KG1 (cell line): ENCODE measurements at regions not wholly inside any gene's neighbourhood (a gene's known extent, or its start where the extent isn't known, plus 50 kb on each side); places are given as distances from the start of the nearest gene placed in this dataset.

Source experiments
- DNase-seq: peaks from one replicate; lab custom pipeline; 2025; lab: John Stamatoyannopoulos, UW

DNA sequence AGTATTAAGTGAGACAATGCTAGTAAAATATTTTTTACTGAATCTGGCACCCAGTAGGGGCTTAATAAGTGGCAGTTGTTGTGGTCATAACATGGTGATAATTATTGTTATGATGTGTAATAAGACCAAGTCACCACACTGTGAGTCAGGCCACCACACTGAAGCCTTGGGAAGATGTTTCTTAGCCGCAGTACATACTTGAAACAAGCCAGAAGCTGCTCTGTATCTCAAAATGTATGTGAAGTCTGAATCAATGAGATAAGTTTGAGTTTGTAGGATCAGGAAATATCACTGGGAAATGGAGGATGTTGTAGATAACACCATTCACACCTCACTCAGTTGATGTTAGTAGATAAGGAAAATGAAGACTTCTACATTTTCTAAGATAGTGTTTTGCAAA, 51.3 kb upstream of the PTPN3 start:
- no peak for DNase-seq

DNA sequence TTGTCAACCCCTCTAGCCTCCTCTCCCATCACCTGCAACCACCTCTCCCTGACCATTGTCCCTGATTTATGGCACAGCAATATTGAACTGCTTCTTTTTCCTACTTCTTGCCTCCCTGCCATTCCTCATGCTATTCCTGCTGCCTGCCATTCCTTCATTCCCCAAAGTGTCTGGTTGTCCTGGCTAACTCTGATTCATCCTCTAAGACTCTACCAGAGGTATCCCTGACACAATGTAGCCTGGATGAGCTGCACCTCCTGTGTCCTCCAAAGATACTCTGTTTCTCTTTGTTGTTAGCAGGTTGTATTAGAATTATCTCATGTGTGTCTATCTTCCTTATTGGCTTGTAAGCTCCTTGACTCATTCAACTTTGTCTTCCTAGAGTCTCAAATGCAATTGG, 53.5 kb upstream of the PTPN3 start:
- DNase-seq, result no peak

DNA sequence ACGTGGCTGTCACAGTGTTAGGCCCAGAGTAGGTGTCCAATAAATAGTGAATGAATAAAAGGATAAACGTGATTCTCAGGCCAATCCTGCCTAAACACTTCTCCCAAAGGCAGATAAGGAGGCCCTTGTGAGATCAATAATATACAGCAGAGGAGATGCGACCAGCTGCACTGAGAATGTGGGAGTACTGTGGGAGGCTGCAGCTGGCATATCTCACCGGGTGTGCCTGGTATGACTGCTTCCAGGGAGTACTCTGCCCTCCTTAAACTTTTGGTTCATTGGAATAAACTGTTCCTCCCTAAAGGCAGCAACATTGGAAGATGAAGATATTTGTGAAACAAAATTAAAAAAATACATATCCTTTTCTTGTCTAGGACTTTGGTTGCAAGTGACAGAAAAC, 57.1 kb upstream of the PTPN3 start:
- DNase-seq, result no peak

DNA sequence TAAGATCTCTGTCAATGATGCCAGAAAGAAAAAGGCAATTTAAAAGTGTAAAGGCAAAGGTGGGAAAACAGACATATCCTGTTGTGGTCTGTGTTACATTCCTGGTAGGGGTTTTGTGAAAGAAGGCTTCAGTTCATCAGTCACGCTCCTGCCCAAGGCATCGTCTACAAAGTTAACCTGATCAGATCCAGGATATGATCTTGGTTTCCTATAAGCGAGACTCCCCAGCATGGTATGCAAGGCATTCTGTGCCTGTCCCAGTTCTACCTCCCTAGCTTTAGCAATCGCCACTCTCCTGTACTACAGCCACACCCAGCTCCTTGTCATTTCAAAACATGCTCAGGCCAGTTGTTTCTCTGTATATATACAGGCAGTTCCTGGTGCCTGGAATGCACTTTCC, 58.0 kb upstream of the PTPN3 start:
- no peak for DNase-seq

- no peak for DNase-seq
Observed at GRCh38 chr9:109556786-109557185, 58.7 kb upstream of the PTPN3 start.

DNA sequence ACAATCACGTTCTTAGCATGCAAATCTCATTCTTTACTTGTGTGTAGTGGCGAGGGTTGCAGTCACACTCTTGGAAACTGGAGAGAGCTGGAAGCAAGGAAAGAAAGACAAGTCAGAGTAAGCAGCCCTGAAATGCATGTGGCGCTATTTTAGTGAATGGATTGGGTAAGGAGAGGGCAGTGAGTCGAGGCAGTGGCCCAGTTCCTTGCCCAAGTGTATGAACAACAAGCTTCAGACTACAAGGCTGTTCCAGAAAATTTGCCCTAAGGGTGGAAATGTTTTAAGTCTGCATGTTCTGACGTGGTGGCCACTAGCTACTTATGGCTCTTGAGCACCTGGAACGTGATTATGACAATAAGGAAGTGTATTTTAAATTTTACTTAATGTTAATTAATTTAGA, 59.4 kb upstream of the PTPN3 start:
- no peak for DNase-seq

DNA sequence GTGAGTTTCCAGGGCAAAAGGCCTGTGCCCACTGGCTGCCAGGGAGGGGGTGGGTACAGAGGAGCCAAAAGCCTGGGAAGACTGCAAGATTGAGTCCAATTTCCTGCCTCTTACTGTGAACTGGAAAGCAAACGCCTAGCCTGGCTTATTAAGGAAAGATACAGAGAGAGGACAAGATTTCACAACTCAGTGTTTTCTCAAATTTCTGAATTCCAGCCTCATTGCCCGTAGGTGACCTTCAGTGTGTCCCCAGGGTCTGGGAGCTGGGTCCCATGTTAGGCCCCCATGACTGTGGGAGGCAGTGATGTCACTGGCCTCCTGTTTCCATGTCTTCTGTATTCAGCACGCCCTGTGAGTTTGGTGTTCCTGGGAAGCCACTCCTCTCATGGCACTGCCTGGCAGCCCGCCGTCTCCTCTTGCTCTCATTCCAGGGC, 60.6 kb upstream of the PTPN3 start:
- DNase-seq, result no peak

- DNase-seq, result no peak
Observed at GRCh38 chr9:109560470-109561132, 62.5 kb upstream of the PTPN3 start.

DNA sequence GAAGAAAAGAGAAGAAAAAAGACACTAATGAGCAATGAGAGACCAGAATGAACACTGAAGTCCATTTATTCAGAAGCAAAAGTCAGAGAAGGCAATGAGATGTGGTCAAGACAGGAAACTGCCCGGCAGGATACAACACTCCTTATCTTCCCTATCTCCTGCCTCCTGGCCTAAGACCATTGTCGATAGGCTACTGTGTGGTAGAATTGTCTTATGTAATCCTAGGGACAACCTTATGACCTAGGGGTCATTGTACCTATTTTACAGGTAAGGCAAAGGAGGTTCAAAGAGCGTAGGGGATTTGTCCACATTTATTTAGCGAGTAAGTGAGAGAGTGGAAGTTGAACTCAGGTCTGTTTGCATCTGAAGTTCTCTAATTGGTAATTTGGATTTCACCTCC, 63.0 kb upstream of the PTPN3 start:
- no peak for DNase-seq

DNA sequence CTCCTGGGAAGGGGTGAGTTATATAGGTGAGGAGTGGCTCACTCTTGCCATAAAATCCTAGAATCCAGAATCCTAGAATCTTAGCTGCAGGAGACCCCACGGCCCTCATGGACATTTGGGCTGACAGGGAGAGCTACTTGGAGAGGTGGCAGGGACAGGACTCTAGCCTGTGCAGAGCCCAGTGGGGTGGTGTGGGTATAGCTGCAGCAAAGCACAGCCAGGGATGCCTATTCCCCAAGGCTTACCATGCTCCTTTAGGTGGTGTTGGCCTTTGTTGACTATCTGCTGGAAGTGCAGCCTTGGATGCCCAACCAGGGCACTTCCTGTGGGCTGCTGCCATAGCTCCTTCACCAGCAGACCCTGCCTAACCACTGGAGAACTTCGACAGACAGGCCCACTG, 70.0 kb upstream of the PTPN3 start:
- DNase-seq, result no peak

DNA sequence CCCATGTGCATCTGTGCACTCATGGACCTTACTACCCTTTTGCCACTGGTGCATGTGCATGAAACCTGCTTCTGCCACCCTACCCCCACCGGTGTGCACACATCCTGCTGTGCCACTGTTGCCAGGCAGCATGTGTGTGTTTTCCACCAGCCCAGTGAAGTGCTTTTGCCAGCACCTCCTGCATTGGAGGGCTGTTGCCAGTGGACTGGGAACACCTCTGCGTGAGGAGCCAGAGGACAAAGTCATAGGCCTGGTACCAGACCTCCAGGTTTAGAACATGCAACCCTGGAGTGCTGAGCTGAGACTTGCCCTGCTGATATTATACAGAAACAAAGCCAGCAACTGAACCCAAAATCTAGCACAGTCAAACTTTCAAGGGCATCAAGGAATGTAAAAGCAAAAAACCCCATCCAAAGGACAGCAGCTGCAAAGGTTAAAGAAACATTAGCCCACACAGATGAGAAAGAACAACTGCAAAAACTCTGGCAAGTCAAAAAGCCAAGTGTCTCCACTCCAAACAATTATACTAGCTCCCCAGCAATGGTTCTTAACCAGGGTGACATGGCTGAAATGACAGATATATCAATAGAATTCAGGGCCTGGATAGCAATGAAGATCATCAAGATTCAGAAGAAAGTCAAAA, 70.6 kb upstream of the PTPN3 start:
- DNase-seq, result no peak

GRCh38 chr9:109574061-109574882, 76.2 kb upstream of the PTPN3 start:
- DNase-seq, result peak; percentile 20

DNA sequence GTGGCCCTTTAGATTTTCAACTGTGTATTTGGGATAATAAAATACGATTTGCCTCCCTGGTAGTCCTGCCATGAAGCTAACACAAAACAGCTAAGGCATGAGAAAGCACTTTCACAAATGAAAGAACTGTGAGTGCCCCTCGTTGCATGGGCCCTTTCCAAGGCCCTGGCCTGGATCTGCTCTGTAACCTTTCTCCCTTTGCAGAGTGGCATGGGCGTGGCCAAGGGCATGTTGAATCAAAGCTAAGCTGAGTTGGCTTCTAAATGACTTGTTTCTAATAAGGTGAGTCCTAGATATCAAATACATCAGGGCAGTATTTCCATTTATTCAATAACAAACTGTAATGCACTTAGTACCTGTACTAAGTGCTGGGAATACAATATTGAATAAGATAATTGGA, 78.7 kb upstream of the PTPN3 start:
- DNase-seq, result no peak

DNA sequence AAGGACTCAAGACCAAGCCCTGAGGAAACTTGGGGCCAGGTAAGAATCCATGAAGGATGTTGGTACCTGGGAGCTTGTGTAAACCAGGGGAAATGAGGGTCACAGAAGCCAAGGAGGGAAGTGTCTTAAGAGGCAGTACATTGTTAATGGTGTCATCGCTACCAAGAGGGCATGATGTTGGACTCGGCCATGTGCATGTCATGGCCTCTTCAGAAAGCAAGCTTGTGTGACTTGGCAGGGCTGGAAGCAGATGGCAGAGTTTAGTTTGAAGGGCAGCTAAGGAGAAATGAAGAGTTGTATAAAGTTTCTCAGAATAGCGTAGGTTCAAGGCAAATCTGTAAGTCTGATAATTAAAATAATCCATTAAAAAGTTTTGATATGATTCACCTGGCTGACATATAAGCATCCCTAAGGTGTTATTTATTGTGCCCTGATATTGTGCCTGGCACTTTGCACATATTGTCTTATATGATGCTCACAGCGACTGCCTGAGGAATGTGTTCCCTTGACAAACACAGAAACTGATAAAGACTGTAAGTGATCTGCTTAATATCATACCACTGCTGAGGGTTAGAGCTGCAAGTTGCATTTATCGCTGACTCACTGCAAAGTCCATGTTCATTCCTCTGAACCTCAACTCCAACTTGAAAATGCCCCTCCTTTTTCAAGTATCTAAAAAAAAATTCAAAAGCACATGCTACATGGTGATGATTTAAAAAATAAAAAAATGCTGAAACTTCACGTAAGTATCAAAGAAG, 81.3 kb upstream of the PTPN3 start:
- DNase-seq, result no peak

- no peak for DNase-seq
Observed at GRCh38 chr9:109582386-109582785, 84.3 kb upstream of the PTPN3 start.

DNA sequence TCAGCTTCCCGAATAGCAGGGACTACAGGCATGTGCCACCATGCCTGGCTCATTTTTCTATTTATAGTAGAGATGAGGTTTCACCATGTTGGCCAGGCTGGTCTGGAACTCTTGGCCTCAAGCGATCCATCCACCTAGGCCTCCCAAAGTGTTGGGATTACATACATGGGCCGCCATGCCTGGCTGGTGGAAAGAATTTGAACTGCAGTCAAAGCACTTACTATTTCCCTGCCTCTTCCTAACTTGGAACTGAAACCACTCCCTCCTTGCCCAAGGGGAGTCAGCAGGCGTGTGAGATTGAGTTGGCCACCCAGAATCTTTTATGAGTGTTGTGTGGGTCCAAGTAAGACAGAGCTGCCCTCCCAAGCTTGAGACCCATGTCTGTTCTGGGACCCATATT, 86.1 kb upstream of the PTPN3 start:
- DNase-seq, result no peak

GRCh38 chr9:109585796-109586195, 87.7 kb upstream of the PTPN3 start:
- no peak for DNase-seq

GRCh38 chr9:109586993-109587392, 88.9 kb upstream of the PTPN3 start:
- DNase-seq, result no peak

GRCh38 chr9:109588415-109588814, 90.3 kb upstream of the PTPN3 start:
- DNase-seq, result no peak

GRCh38 chr9:109590966-109591365, 92.9 kb upstream of the PTPN3 start:
- DNase-seq, result no peak

DNA sequence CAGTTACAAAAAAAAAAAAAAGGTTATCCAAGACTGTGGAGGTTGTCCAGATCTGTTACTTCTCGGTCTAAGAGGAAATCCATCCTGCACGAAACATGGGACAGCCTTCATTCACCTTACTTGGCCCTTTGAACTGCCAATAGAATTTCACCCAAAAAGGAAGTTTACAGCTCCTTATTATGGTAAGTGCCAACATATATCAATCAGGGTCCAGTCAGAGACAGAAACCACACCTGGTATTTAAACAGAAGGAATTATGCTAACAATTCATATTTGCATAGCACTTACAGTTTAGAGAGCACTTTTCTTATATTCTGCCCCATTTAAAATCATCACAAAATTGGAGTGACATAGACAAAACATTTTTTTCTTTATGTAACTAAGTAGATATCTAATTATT, 93.6 kb upstream of the PTPN3 start:
- no peak for DNase-seq

- no peak for DNase-seq
Observed at GRCh38 chr9:109593612-109594011, 95.5 kb upstream of the PTPN3 start.

GRCh38 chr9:109597496-109597895, 99.4 kb upstream of the PTPN3 start:
- no peak for DNase-seq
